Gastrocnemius medialis (tissue), 4 donors: ENCODE measurements at regions not wholly inside any gene's neighbourhood (a gene's known extent, or its start where the extent isn't known, plus 50 kb on each side); places are given as distances from the start of the nearest gene placed in this dataset.
"Not testable (repeated sequence)": the region's sequence is repeated elsewhere in the genome, so short reads cannot be mapped to it uniquely, and the experiment has no call there.

Experiments
- CTCF ChIP-seq, 5 experiments: fragments of 450-650 bp in 3 of 5; fragments of 200-600 bp in 2 of 5; sonication (generic) in 2 of 5; IDR thresholded peaks in 4 of 5; conservative IDR thresholded peaks in 1 of 5; 1 replicate in 4 of 5; 2 replicates in 1 of 5; pipeline ENCODE4 v1.5.1; 2016 to 2019; ENCODE audit warnings: antibody characterized with exemption in 5 of 5, mild to moderate bottlenecking in 3 of 5, moderate library complexity in 3 of 5
- POLR2A ChIP-seq, 2 donors: fragments of 450-650 bp; IDR thresholded peaks; one replicate each; pipeline ENCODE4 v1.6.1; 2017; ENCODE audit warnings: antibody characterized with exemption in 2 of 2, mild to moderate bottlenecking in 2 of 2, moderate library complexity in 2 of 2

- not testable (repeated sequence) for TF ChIP-seq CTCF (IDR thresholded peaks at IDR 0.05 in 4 of 5, conservative IDR thresholded peaks at IDR 0.05 in 1 of 5); POLR2A (IDR thresholded peaks at IDR 0.05)
Measured at GRCh38 chr6:54564188-54564587, 255.9 kb downstream of the TINAG start.
